Smooth muscle cell of the brain vasculature (primary cell): ENCODE measurements at regions not wholly inside any gene's neighbourhood (a gene's known extent, or its start where the extent isn't known, plus 50 kb on each side); places are given as distances from the start of the nearest gene placed in this dataset.
"Not testable (repeated sequence)": the region's sequence is repeated elsewhere in the genome, so short reads cannot be mapped to it uniquely, and the experiment has no call there.

ENCODE experiments used
- DNase-seq: peaks from one replicate; pipeline ENCODE4 v3.0.0-alpha.2; 2012; ENCODE audit warnings: low read depth, low spot score

DNA sequence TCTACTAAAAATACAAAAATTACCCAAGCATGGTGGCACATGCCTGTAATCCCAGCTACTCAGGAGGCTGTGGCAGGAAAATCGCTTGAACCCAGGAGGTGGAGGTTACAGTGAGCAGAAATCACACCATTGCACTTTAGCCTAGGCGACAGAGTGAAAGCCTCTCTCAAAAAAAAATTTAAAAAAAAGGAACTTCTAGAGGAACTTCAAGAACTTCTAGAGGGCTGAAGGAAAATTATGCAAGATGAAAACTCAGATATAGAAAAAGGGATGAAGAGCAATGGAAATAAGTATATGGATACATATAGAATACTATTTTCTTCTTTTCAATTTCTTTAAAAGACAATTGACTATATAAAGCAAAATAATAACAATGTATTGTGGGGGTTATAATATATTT, 51.2 kb upstream of the PRR5 start:
- no peak for DNase-seq

- DNase-seq: no peak
These were observed 53.0 kb upstream of the PRR5 start for GRCh38 chr22:44648821-44649565.

DNA sequence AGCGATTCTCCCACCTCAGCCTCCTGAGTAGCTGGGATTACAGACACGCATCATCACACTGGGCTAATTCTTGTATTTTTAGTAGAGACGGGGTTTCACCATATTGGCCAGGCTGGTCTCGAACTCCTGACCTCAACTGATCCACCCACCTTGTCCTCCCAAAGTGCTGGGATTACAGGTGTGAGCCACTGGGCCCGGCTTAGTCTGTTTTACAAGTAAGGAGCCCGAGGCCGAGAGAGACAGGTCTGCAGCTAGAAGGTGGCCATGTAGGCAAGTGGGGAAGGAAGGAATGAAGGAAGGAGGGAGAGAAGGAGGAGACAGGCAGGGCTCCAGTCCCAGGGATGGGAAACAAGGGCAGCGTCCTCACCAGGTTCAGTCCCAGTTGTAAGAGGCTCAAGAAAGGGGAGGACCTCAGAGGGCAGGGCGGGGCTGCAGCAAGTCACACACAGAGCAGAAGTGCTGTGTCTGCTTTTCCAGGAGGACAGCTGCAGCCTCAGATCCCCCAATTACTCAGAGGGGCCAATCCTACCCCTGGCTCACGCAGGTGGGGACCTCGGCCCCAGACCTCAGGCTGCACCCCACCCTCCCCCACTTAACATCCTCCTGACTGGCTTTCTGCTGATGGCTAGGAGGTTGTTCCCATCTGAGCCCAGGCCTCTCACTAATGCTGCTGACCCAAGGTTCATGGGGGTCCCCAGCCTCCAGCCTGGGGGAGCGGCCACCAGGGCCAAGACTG, 53.8 kb upstream of the PRR5 start:
- no peak for DNase-seq

DNA sequence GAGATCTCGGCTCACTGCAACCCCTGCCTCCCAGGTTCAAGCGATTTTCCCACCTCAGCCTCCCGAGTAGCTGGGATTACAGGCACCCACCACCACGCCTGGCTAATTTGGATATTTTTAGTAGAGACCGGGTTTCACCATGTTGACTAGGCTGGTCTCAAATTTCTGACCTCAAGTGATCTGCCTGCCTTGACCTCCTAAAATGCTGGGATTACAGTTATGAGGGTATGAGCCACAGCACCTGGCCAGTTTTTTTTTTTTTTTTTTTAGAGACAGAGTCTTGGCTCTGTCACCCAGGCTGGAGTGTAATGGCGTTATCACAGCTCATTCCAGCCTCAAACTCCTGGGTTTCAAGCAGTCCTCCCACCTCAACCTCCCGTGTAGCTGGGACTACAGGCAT, 54.9 kb upstream of the PRR5 start:
- no peak for DNase-seq

- DNase-seq: no peak
These were observed 55.3 kb upstream of the PRR5 start for GRCh38 chr22:44646668-44647067.

- no peak for DNase-seq
These were observed 55.9 kb upstream of the PRR5 start for GRCh38 chr22:44646141-44646540.

DNA sequence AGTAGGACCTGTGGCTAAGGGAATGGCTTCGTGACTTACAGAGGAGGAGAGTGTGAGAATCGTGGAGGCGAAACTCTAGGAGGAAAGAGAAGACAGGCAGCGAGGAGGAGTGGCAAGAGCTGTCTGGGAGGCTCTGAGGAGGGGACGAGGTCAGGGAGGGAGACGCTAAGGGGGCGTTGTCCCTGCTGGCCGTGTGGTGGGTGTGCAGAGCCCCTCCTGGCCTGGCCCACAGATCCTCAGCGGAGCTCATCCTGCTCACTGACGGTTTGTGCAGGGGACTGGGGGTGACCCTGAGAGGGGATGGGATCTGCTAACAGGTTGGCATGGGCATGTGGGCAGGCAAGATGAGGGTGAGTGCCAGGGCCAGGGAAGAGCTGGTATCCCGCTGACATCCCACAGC, 56.5 kb upstream of the PRR5 start:
- DNase-seq: no peak

- no peak for DNase-seq
These were observed 56.9 kb upstream of the PRR5 start for GRCh38 chr22:44645083-44645482.

GRCh38 chr22:44643526-44644101, 58.4 kb upstream of the PRR5 start:
- not testable (repeated sequence) for DNase-seq

DNA sequence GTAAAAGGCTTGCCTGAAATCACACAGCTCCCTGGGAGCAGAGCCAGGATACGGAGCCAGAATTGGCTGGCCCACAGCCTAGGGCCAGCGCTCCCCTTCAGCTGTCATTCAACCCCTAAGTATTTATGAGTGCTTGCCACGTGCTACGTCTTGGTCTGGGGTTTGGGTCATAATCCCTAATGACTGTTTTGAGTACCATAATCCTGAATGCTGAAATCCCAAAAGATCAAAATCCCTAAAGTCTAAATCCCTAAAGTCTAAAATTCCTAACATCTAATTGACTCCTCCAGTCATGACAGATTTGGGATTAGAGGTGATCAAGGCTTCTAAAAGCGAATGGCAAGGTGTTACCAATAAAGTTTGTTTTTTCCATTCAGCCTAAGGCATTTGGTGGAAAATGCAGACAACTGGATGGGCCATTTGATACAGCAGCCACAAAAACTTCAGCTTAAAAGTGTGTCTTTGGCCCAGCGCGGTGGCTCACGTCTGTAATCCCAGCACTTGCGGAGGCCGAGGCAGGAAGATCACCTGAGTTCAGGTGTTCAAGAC, 59.8 kb upstream of the PRR5 start:
- DNase-seq: no peak

GRCh38 chr22:44640618-44641155, 61.3 kb upstream of the PRR5 start:
- no peak for DNase-seq

DNA sequence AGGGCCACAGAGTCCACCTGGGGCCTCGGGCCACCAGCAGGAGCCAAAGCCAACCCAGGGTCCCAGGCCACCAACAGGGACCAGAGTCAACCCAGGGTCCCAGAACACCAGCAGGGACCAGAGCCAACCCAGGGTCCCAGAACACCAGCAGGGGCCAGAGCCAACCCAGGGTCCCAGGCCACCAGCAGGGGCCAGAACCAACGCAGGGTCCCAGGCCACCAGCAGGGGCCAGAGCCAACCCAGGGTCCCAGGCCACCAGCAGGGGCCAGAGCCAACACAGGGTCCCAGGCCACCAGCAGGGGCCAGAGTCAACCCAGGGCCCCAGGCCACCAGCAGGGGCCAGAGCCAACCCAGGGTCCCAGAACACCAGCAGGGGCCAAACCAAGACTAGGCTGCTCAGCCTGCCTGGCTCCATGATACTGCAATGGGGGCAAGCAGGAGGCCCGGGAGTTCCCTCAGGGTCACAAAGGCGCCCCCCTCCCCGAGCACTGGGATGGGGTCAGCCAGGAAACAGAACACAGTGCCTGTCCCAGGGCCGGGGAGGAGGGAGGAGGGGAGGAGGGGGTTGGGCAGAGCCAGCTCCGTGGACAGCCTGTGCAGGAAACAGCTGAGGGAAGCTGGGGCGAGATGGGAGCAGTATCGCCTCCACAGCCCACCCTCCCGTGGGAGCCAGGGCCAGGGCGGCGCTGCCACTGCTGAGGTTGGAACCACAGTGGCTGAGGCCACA, 62.0 kb upstream of the PRR5 start:
- DNase-seq: no peak

DNA sequence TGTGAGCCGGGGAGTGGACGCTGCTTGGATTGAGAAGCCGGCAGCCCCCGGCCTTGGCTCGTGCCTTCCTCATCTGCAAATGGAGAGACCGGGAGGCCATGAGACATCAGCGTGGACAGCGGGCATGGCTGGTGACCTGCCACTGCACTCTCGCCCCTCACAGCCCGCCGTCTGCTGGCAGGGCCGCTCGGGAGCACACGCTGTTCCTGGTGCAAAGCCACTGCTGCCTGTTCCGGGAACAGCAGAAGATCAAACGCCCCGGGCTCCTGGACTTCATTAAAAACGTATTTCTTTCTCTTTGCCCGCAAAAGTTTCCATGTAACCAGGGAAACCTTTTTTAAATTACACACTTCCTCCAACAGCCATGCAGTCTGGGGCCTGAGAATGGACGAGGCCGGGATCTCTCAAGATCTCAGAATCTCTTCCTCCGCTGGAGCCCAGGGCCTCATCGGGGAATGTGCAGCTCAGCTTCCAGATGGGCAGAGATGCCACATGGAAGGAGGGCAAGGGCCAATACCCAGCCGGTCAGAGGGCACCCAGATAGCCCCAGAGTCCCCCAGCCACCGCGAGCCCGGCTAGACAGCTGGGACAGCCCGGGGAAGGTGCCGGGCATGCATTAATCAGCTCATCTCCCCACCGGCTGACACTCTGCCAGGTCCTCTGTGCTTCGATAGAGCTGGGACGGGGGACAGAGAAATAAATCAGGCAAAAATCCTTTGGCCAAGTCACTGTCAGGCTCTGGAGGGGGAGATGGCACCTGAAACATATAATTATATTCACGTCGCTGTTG, 62.8 kb upstream of the PRR5 start:
- DNase-seq: no peak

GRCh38 chr22:44636502-44637206, 65.3 kb upstream of the PRR5 start:
- not testable (repeated sequence) for DNase-seq

- DNase-seq: not testable (repeated sequence)
These were observed 66.4 kb upstream of the PRR5 start for GRCh38 chr22:44635567-44635966.

- DNase-seq: no peak
These were observed 67.3 kb upstream of the PRR5 start for GRCh38 chr22:44634426-44635321.

DNA sequence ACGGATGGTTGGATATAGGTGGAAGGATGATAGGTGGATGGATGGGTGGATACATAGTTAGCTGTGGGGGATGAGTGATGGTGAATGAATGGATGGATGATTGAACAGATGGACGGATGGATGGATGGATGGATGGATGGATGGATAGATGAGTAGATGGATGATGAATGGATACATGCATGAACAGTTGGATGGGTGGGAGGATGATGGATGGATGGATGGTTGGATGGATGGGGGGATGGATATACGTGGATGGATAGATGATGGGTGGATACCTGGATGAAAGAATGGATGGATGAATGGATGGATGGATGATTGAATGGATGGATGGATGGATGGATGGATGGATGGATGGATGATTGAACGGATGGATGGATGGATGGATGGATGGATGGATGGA, 68.4 kb upstream of the PRR5 start:
- DNase-seq: no peak

GRCh38 chr22:44632541-44633396, 69.2 kb upstream of the PRR5 start:
- DNase-seq: no peak
